Stomach (tissue), 4 donors: ENCODE measurements at regions not wholly inside any gene's neighbourhood (a gene's known extent, or its start where the extent isn't known, plus 50 kb on each side); places are given as distances from the start of the nearest gene placed in this dataset.

Experiments used
- EP300 ChIP-seq: sonication (generic); formaldehyde crosslinking; IDR thresholded peaks from one replicate; pipeline ENCODE4 v1.6.1; 2017; ENCODE audit warnings: antibody characterized with exemption
- POLR2A ChIP-seq, 4 donors: fragments of 450-650 bp; IDR thresholded peaks; one replicate each; pipeline ENCODE4 v1.6.1; 2016; ENCODE audit warnings: antibody characterized with exemption in 4 of 4, control low read depth in 2 of 4, mild to moderate bottlenecking in 1 of 4, moderate library complexity in 1 of 4
- TF ChIP-seq, protein P1 (sequence below), 7 experiments: fragments of 450-650 bp in 4 of 7; fragments of 200-600 bp in 3 of 7; sonication (generic) in 3 of 7; IDR thresholded peaks; one replicate each; pipeline ENCODE4 v1.5.1; 2016 to 2019; ENCODE audit warnings: antibody characterized with exemption in 7 of 7, control low read depth in 2 of 7, mild to moderate bottlenecking in 1 of 7

DNA sequence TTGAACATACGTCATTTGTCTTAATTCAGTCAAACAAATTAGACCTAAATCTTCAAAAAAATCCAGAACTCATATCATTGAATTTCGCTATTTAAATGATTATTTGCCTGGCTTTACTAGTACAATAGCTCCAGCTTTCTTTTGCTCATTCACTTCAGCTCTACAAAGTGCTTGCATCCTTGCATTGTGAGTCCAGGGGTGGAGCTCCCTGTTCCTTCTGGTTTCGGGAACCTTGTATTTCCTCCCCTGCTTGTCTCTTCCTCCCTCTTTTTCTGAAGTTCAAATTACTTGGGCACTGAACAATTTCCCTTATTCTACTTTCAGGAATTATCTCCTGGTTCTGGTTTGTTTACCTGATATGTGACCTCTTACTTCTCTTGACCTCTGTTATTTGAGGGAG, 58.1 kb upstream of the KITLG start:
- TF ChIP-seq, protein P1, sequence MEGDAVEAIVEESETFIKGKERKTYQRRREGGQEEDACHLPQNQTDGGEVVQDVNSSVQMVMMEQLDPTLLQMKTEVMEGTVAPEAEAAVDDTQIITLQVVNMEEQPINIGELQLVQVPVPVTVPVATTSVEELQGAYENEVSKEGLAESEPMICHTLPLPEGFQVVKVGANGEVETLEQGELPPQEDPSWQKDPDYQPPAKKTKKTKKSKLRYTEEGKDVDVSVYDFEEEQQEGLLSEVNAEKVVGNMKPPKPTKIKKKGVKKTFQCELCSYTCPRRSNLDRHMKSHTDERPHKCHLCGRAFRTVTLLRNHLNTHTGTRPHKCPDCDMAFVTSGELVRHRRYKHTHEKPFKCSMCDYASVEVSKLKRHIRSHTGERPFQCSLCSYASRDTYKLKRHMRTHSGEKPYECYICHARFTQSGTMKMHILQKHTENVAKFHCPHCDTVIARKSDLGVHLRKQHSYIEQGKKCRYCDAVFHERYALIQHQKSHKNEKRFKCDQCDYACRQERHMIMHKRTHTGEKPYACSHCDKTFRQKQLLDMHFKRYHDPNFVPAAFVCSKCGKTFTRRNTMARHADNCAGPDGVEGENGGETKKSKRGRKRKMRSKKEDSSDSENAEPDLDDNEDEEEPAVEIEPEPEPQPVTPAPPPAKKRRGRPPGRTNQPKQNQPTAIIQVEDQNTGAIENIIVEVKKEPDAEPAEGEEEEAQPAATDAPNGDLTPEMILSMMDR (IDR thresholded peaks at IDR 0.05) = no peak
- no peak for TF ChIP-seq POLR2A (IDR thresholded peaks at IDR 0.05)
- TF ChIP-seq EP300 = no peak
